ENCODE measurements at regions not wholly inside any gene's neighbourhood (a gene's known extent, or its start where the extent isn't known, plus 50 kb on each side); places are given as distances from the start of the nearest gene placed in this dataset.

- Histone ChIP-seq H3K9me3 (replicated peaks) (no peaks in the 10 kb centered on the region), H3K36me3 (no peaks in the 10 kb centered on the region), H3K4me3 (no peak overlapping the region), H3K27me3 (replicated peaks) (no peaks in the 10 kb centered on the region), H3K4me1 (replicated peaks) (no peaks in the 10 kb centered on the region), H3K27ac (no peak overlapping the region)
- DNase-seq (ENCODE audit: low read depth in 1 of 2, low spot score in 2 of 2) = peak in 1 of 2 experiments; percentile 17
These were observed 147.7 kb upstream of the VSTM2B start for GRCh38 chr19:29378126-29378525.

GRCh38 chr19:29378543-29379080 is 147.2 kb upstream of the VSTM2B start:
- H3K4me1 ChIP-seq (replicated peaks) = no peaks in the 10 kb centered on the region
- DNase-seq (ENCODE audit: low read depth in 1 of 2, low spot score in 2 of 2) = peak in 1 of 2 experiments; percentile 25
- no peaks in the 10 kb centered on the region for H3K27me3 ChIP-seq (replicated peaks)
- H3K36me3 ChIP-seq = no peaks in the 10 kb centered on the region
- no peak overlapping the region for H3K4me3 ChIP-seq
- H3K9me3 ChIP-seq (replicated peaks) = no peaks in the 10 kb centered on the region
- H3K27ac ChIP-seq = no peak overlapping the region

- DNase-seq (ENCODE audit: low read depth in 1 of 2, low spot score in 2 of 2) = peak in 1 of 2 experiments; percentile 28
- Histone ChIP-seq H3K4me1 (replicated peaks) (no peaks in the 10 kb centered on the region), H3K4me3 (no peak overlapping the region), H3K9me3 (replicated peaks) (no peaks in the 10 kb centered on the region), H3K27me3 (replicated peaks) (no peaks in the 10 kb centered on the region), H3K36me3 (no peaks in the 10 kb centered on the region), H3K27ac (no peak overlapping the region)
These were observed 146.4 kb upstream of the VSTM2B start for GRCh38 chr19:29379257-29380021.

- Histone ChIP-seq H3K4me1 (replicated peaks) (no peaks in the 10 kb centered on the region), H3K36me3 (no peaks in the 10 kb centered on the region), H3K4me3 (no peak overlapping the region), H3K27me3 (replicated peaks) (no peaks in the 10 kb centered on the region), H3K9me3 (replicated peaks) (no peaks in the 10 kb centered on the region), H3K27ac (no peak overlapping the region)
- peak in 1 of 2 experiments; percentile 36 for DNase-seq (ENCODE audit: low read depth in 1 of 2, low spot score in 2 of 2)
These were observed 145.2 kb upstream of the VSTM2B start for GRCh38 chr19:29380581-29380980.

GRCh38 chr19:29381353-29382203 is 144.2 kb upstream of the VSTM2B start:
- no peaks in the 10 kb centered on the region for H3K27me3 ChIP-seq (replicated peaks)
- H3K4me1 ChIP-seq (replicated peaks) = no peaks in the 10 kb centered on the region
- no peak for DNase-seq (ENCODE audit: low read depth in 1 of 2, low spot score in 2 of 2)
- no peaks in the 10 kb centered on the region for H3K36me3 ChIP-seq
- H3K9me3 ChIP-seq (replicated peaks) = no peaks in the 10 kb centered on the region
- no peak overlapping the region for H3K27ac ChIP-seq
- no peak overlapping the region for H3K4me3 ChIP-seq

- Histone ChIP-seq H3K27ac (no peak overlapping the region), H3K36me3 (no peaks in the 10 kb centered on the region), H3K9me3 (replicated peaks) (no peaks in the 10 kb centered on the region), H3K4me1 (replicated peaks) (no peaks in the 10 kb centered on the region), H3K4me3 (no peak overlapping the region), H3K27me3 (replicated peaks) (no peaks in the 10 kb centered on the region)
- peak in 1 of 2 experiments; percentile 31 for DNase-seq (ENCODE audit: low read depth in 1 of 2, low spot score in 2 of 2)
These were observed 142.1 kb upstream of the VSTM2B start for GRCh38 chr19:29383696-29384095.

GRCh38 chr19:29384656-29385055 is 141.1 kb upstream of the VSTM2B start:
- Histone ChIP-seq H3K4me1 (replicated peaks) (no peaks in the 10 kb centered on the region), H3K9me3 (replicated peaks) (no peaks in the 10 kb centered on the region), H3K36me3 (no peaks in the 10 kb centered on the region), H3K27ac (no peak overlapping the region), H3K4me3 (no peak overlapping the region), H3K27me3 (replicated peaks) (no peaks in the 10 kb centered on the region)
- DNase-seq (ENCODE audit: low read depth in 1 of 2, low spot score in 2 of 2) = no peak

- no peaks in the 10 kb centered on the region for H3K9me3 ChIP-seq (replicated peaks)
These were observed 140.5 kb upstream of the VSTM2B start for GRCh38 chr19:29385191-29385795.

GRCh38 chr19:29386970-29387369 is 138.8 kb upstream of the VSTM2B start:
- DNase-seq (ENCODE audit: low read depth in 1 of 2, low spot score in 2 of 2) = no peak
- H3K27me3 ChIP-seq (replicated peaks) = no peaks in the 10 kb centered on the region
- no peaks in the 10 kb centered on the region for H3K36me3 ChIP-seq
- no peak overlapping the region for H3K27ac ChIP-seq
- H3K9me3 ChIP-seq (replicated peaks) = no peaks in the 10 kb centered on the region
- H3K4me3 ChIP-seq = no peak overlapping the region
- H3K4me1 ChIP-seq (replicated peaks) = no peaks in the 10 kb centered on the region

More at GRCh38 chr19:29385191-29385795, 140.5 kb upstream of the VSTM2B start:
- H3K27me3 ChIP-seq (replicated peaks) = no peaks in the 10 kb centered on the region
- no peak overlapping the region for H3K4me3 ChIP-seq
- H3K4me1 ChIP-seq (replicated peaks) = no peaks in the 10 kb centered on the region
- DNase-seq (ENCODE audit: low read depth in 1 of 2, low spot score in 2 of 2) = no peak
- H3K27ac ChIP-seq = no peak overlapping the region
- H3K36me3 ChIP-seq = no peaks in the 10 kb centered on the region

GRCh38 chr19:29387586-29387985 is 138.2 kb upstream of the VSTM2B start:
- DNase-seq (ENCODE audit: low read depth in 1 of 2, low spot score in 2 of 2) = no peak
- no peak overlapping the region for H3K27ac ChIP-seq
- no peaks in the 10 kb centered on the region for H3K9me3 ChIP-seq (replicated peaks)
- no peaks in the 10 kb centered on the region for H3K4me1 ChIP-seq (replicated peaks)
- no peak overlapping the region for H3K4me3 ChIP-seq
- H3K36me3 ChIP-seq = no peaks in the 10 kb centered on the region
- H3K27me3 ChIP-seq (replicated peaks) = no peaks in the 10 kb centered on the region

GRCh38 chr19:29389495-29389894 is 136.3 kb upstream of the VSTM2B start:
- Histone ChIP-seq H3K27me3 (replicated peaks) (no peaks in the 10 kb centered on the region), H3K4me3 (no peak overlapping the region), H3K9me3 (replicated peaks) (no peaks in the 10 kb centered on the region), H3K4me1 (replicated peaks) (no peaks in the 10 kb centered on the region), H3K27ac (no peak overlapping the region), H3K36me3 (no peaks in the 10 kb centered on the region)
- no peak for DNase-seq (ENCODE audit: low read depth in 1 of 2, low spot score in 2 of 2)

- no peaks in the 10 kb centered on the region for H3K36me3 ChIP-seq
- no peak overlapping the region for H3K27ac ChIP-seq
- no peaks in the 10 kb centered on the region for H3K9me3 ChIP-seq (replicated peaks)
- no peak for DNase-seq (ENCODE audit: low read depth in 1 of 2, low spot score in 2 of 2)
- no peaks in the 10 kb centered on the region for H3K27me3 ChIP-seq (replicated peaks)
- H3K4me1 ChIP-seq (replicated peaks) = no peaks in the 10 kb centered on the region
- no peak overlapping the region for H3K4me3 ChIP-seq
These were observed 135.1 kb upstream of the VSTM2B start for GRCh38 chr19:29390742-29391141.

- H3K9me3 ChIP-seq (replicated peaks) = no peaks in the 10 kb centered on the region
- H3K36me3 ChIP-seq = no peaks in the 10 kb centered on the region
- H3K27me3 ChIP-seq (replicated peaks) = no peaks in the 10 kb centered on the region
- no peaks in the 10 kb centered on the region for H3K4me1 ChIP-seq (replicated peaks)
- H3K27ac ChIP-seq = no peak overlapping the region
- DNase-seq (ENCODE audit: low read depth in 1 of 2, low spot score in 2 of 2) = no peak
- no peak overlapping the region for H3K4me3 ChIP-seq
These were observed 131.8 kb upstream of the VSTM2B start for GRCh38 chr19:29393915-29394460.

Data from SJSA1 (cell line).